ENCODE measurements at regions not wholly inside any gene's neighbourhood (a gene's known extent, or its start where the extent isn't known, plus 50 kb on each side); places are given as distances from the start of the nearest gene placed in this dataset.

GRCh38 chr11:104337273-104337672 is 173.3 kb upstream of the PDGFD start:
- DNase-seq (no peak), ATAC-seq (no peak)
- intact Hi-C loops (cut with DNase I, micrococcal nuclease) = no loop called here

GRCh38 chr11:104333977-104334376 is 170.0 kb upstream of the PDGFD start:
- no peak for ATAC-seq
- peak in 1 of 2 donors; percentile 8 for DNase-seq
- intact Hi-C loops (cut with DNase I, micrococcal nuclease) = no loop called here

GRCh38 chr11:104332110-104332509 is 168.2 kb upstream of the PDGFD start:
- intact Hi-C loops (cut with DNase I, micrococcal nuclease) = no loop called here
- ATAC-seq (no peak), DNase-seq (peak in 1 of 2 donors; percentile 14)

GRCh38 chr11:104329078-104329665 is 165.2 kb upstream of the PDGFD start:
- intact Hi-C loops (cut with DNase I, micrococcal nuclease) = no loop called here
- DNase-seq (no peak), ATAC-seq (no peak)

- no peak for ATAC-seq
- intact Hi-C loops (cut with DNase I, micrococcal nuclease) = no loop called here
- no peak for DNase-seq
Measured at GRCh38 chr11:104328512-104328907, 164.6 kb upstream of the PDGFD start.

- DNase-seq (no peak), ATAC-seq (no peak)
- intact Hi-C loops (cut with DNase I, micrococcal nuclease) = no loop called here
Measured at GRCh38 chr11:104327861-104328511, 164.0 kb upstream of the PDGFD start.

DNA sequence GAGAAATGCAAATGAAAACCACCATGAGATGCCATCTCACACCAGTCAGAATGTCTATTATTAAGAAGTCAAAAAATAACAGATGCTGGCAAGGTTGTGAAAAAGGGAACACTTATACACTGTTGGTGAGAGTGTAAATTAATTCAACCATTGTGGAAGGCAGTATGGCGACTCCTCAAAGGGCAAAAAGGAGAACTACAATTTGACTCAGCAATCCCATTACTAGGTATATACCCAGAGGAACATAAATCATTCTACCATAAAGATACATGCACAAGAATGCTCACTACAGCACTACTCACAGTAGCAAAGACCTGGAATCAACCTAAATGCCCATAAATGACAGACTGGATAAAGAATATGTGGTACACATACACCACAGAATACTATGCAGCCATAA is 161.1 kb upstream of the PDGFD start:
- DNase-seq (no peak), ATAC-seq (no peak)
- intact Hi-C loops (cut with DNase I, micrococcal nuclease) = no loop called here

- DNase-seq = no peak
- intact Hi-C loops (cut with DNase I, micrococcal nuclease) = no loop called here
- ATAC-seq = no peak
Measured at GRCh38 chr11:104324276-104324675, 160.3 kb upstream of the PDGFD start.

- no peak for DNase-seq
- ATAC-seq = no peak
- intact Hi-C loops (cut with DNase I, micrococcal nuclease) = no loop called here
Measured at GRCh38 chr11:104323841-104324240, 159.9 kb upstream of the PDGFD start.

- intact Hi-C loops (cut with DNase I, micrococcal nuclease) = no loop called here
- no peak for ATAC-seq
- no peak for DNase-seq
Measured at GRCh38 chr11:104322696-104323095, 158.7 kb upstream of the PDGFD start.

DNA sequence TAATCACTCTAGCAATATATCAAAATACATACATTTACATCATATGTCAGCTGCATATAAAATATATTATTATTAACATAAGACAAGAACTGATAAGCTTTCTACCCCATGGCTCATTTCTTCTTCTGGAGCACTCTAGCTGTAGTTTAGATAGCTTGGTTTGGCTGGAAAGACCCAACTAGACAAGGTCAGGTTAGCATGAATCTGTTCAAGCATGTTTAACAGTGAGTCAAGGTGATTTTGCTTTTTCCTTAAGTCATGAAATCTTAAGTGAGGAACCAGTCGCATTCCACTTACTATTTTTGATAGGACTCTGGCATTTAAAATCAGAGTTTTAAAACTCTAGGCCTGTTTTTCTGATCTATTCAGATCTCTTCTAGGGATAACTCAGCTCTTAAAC is 157.0 kb upstream of the PDGFD start:
- DNase-seq (no peak), ATAC-seq (no peak)
- intact Hi-C loops (cut with DNase I, micrococcal nuclease) = no loop called here

- DNase-seq (no peak), ATAC-seq (no peak)
- intact Hi-C loops (cut with DNase I, micrococcal nuclease) = no loop called here
Measured at GRCh38 chr11:104320097-104320496, 156.2 kb upstream of the PDGFD start.

- DNase-seq (no peak), ATAC-seq (no peak)
- intact Hi-C loops (cut with DNase I, micrococcal nuclease) = no loop called here
Measured at GRCh38 chr11:104319396-104319795, 155.4 kb upstream of the PDGFD start.

DNA sequence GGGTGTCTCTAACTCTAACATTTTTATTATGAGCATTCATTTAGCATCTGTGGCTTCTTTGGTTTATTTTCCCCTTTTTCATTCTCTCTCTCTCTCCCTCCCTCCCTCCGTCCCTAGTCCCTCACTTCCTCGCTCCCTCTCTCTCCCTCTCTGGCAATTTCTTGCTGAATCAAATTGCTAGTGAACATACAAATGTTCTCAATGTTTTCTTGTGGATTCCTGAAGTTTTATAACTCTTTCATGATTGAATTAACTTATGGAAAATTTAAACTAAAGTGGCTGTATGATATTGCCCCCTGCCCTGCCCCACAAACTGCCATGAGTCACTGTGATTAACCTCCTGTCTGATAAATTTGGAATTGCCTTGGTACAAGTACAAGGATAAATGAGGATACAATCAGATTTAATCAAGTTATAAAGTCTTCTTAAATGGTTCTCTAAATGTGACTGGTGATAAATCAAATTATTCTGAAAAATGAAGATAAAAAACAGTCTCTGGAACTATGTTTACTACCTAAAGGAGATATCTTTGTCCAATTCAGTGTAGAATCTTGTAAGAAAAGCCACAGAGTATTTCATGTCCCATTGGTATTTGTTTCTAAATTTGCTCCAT is 143.0 kb upstream of the PDGFD start:
- intact Hi-C loops (cut with DNase I, micrococcal nuclease) = no loop called here
- DNase-seq (no peak), ATAC-seq (no peak)

- DNase-seq (no peak), ATAC-seq (no peak)
- intact Hi-C loops (cut with DNase I, micrococcal nuclease) = no loop called here
Measured at GRCh38 chr11:104301776-104302175, 137.8 kb upstream of the PDGFD start.

DNA sequence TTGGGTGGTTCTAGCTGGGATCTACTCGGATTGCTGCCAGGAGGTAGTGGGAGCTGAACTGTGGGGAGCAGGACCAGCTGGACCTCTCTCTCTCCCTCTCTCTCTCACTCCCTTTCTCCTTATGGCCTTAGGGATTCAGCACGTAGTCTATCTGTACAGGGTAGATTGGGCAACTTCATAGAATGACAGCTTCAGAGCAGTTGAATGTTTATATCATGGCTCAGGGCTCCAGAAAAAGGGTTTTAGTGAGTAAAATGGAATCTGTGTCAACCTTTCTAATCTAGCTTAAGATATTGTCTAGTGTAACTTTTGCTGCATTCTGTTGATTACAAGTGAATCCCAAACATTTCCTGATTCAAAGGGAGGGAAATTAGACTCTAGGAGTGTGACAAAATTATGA is 127.7 kb upstream of the PDGFD start:
- ATAC-seq = no peak
- intact Hi-C loops (cut with DNase I, micrococcal nuclease) = no loop called here

GRCh38 chr11:104286129-104286528 is 122.2 kb upstream of the PDGFD start:
- intact Hi-C loops (cut with DNase I, micrococcal nuclease) = no loop called here
- ATAC-seq (no peak), DNase-seq (no peak)

More for the DNA sequence above, 127.7 kb upstream of the PDGFD start:
- no peak for DNase-seq

- intact Hi-C loops (cut with DNase I, micrococcal nuclease) = no loop called here
- no peak for ATAC-seq
- no peak for DNase-seq
Measured at GRCh38 chr11:104279587-104279986, 115.6 kb upstream of the PDGFD start.

DNA sequence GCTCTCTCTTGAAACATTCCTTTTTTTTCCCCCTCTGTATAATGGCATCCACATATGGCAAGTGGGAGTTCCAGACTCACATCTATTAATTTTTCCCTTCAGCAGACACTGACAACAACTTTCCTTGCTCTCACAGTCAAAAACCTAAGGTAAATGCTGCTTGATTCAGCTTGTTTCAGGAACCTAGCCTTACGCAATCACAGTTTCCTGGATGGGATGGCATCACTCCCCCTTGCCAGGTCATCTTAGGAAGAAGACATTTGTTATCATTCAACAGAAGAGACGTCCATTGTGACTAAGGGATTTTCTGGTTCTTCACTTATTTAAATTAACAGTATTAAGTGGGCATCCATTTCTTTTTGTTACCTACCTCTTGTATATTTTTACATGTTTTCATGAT is 112.0 kb upstream of the PDGFD start:
- DNase-seq = no peak
- intact Hi-C loops (cut with DNase I, micrococcal nuclease) = no loop called here
- ATAC-seq = no peak

DNA sequence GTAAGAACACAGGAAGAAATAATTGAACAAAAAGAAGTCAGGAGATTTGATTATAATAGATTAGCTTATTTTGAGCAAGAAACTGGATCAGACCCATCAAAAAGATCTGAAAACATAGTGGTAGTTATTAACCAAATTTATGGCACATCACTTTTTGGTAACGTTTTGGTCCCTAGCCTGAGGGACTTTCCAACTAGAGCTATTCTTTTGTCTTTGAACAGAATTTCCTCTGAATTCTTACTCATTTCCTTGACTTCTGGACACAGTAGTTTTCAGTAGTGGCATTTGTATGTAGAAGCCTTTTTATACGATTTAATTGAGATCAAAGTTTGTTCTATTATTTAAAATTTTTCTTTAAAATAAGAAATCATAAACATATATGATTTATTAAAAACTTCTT is 96.5 kb upstream of the PDGFD start:
- ATAC-seq (no peak), DNase-seq (no peak)
- intact Hi-C loops (cut with DNase I, micrococcal nuclease) = no loop called here

- ATAC-seq = no peak
- intact Hi-C loops (cut with DNase I, micrococcal nuclease) = no loop called here
- DNase-seq = no peak
Measured at GRCh38 chr11:104259121-104259610, 95.2 kb upstream of the PDGFD start.

Data from left colon (tissue), 2 donors.